Osteoblast (primary cell): ENCODE measurements at regions not wholly inside any gene's neighbourhood (a gene's known extent, or its start where the extent isn't known, plus 50 kb on each side); places are given as distances from the start of the nearest gene placed in this dataset.

ENCODE experiments used
- DNase-seq: peaks from one replicate; pipeline ENCODE4 v3.0.0; 2011; ENCODE audit warnings: low spot score, mixed read lengths; ENCODE audit not compliant: insufficient read length; ENCODE audit errors: missing footprints
- H2AFZ ChIP-seq: 2 replicates; pipeline ENCODE4 v1.6.0; 2011; ENCODE audit warnings: mild to moderate bottlenecking, low read length
- H3K27ac ChIP-seq: 2 replicates; pipeline ENCODE4 v1.5.1; 2011; ENCODE audit warnings: mild to moderate bottlenecking, low read depth, low read length, moderate library complexity
- H3K27me3 ChIP-seq: 2 replicates; pipeline ENCODE4 v1.6.0; 2012; ENCODE audit warnings: mild to moderate bottlenecking, control low read depth, inconsistent platforms, low read length, moderate library complexity; ENCODE audit not compliant: insufficient read depth
- H3K36me3 ChIP-seq: 2 replicates; pipeline ENCODE4 v1.5.1; 2011; ENCODE audit warnings: mild to moderate bottlenecking, low read length, control low read depth, moderate library complexity; ENCODE audit not compliant: insufficient read depth
- H3K4me1 ChIP-seq: 2 replicates; pipeline ENCODE4 v1.5.1; 2011; ENCODE audit warnings: mild to moderate bottlenecking, low read length, control low read depth, moderate library complexity; ENCODE audit not compliant: insufficient read depth
- H3K4me2 ChIP-seq: 2 replicates; pipeline ENCODE4 v1.6.0; 2011; ENCODE audit warnings: mild to moderate bottlenecking, low read length; ENCODE audit not compliant: insufficient read depth
- H3K4me3 ChIP-seq: fragments of 200-600 bp; sonication (generic); 3 replicates; pipeline ENCODE4 v1.5.1; 2012; ENCODE audit warnings: mild to moderate bottlenecking, low read length, inconsistent platforms; ENCODE audit not compliant: insufficient read depth
- H3K79me2 ChIP-seq: 2 replicates; pipeline ENCODE4 v1.6.0; 2012; ENCODE audit warnings: mild to moderate bottlenecking, low read length, control low read depth, inconsistent platforms; ENCODE audit not compliant: insufficient read depth
- H3K9me3 ChIP-seq: 2 replicates; pipeline ENCODE4 v1.5.1; 2011; ENCODE audit warnings: low read depth, low read length, control low read depth
- H4K20me1 ChIP-seq: 2 replicates; pipeline ENCODE4 v1.6.0; 2012; ENCODE audit warnings: mild to moderate bottlenecking, low read length, control low read depth; ENCODE audit not compliant: insufficient read depth
- TF ChIP-seq, protein P1 (sequence below): IDR thresholded peaks from 2 replicates; pipeline ENCODE4 v1.5.1; 2011; ENCODE audit warnings: mild to moderate bottlenecking, low read depth, low read length, moderate library complexity; ENCODE audit errors: extremely low read depth

DNA sequence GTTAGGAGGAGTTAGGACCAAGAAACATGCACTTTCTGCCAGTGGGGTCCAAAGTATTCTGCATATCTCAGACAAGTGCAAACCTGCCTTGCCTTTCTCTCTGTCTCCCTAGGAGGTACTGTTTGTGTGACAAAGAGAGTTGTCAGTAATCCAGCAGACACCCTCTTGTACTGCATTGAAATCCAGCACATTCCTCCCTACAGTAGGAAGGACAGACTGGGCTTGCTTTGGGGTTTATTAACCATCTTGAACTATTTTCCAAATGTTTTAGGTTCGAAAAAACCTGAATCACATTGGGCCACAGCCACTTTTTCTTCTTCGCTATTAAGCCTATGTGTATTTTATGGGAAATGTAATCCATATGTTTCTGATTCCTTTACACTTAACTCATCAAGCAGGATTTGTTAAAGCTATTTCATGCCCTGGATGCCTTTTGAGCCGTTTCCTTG, 204.2 kb upstream of the KCNJ16 start:
- H3K9me3 ChIP-seq = no peaks in the 10 kb centered on the region
- H3K36me3 ChIP-seq = no peaks in the 10 kb centered on the region
- H3K79me2 ChIP-seq = no peaks in the 10 kb centered on the region
- H3K4me1 ChIP-seq = peaks cover 31% of the 10 kb centered on the region
- H3K4me3 ChIP-seq = no peak overlapping the region
- DNase-seq = no peak
- peak overlapping the region; percentile 20 for H3K4me2 ChIP-seq
- H4K20me1 ChIP-seq = no peaks in the 10 kb centered on the region
- H3K27me3 ChIP-seq = no peaks in the 10 kb centered on the region
- H2AFZ ChIP-seq = no peak overlapping the region
- H3K27ac ChIP-seq = peak overlapping the region; percentile 62
- TF ChIP-seq, protein P1, sequence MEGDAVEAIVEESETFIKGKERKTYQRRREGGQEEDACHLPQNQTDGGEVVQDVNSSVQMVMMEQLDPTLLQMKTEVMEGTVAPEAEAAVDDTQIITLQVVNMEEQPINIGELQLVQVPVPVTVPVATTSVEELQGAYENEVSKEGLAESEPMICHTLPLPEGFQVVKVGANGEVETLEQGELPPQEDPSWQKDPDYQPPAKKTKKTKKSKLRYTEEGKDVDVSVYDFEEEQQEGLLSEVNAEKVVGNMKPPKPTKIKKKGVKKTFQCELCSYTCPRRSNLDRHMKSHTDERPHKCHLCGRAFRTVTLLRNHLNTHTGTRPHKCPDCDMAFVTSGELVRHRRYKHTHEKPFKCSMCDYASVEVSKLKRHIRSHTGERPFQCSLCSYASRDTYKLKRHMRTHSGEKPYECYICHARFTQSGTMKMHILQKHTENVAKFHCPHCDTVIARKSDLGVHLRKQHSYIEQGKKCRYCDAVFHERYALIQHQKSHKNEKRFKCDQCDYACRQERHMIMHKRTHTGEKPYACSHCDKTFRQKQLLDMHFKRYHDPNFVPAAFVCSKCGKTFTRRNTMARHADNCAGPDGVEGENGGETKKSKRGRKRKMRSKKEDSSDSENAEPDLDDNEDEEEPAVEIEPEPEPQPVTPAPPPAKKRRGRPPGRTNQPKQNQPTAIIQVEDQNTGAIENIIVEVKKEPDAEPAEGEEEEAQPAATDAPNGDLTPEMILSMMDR = no peak

DNA sequence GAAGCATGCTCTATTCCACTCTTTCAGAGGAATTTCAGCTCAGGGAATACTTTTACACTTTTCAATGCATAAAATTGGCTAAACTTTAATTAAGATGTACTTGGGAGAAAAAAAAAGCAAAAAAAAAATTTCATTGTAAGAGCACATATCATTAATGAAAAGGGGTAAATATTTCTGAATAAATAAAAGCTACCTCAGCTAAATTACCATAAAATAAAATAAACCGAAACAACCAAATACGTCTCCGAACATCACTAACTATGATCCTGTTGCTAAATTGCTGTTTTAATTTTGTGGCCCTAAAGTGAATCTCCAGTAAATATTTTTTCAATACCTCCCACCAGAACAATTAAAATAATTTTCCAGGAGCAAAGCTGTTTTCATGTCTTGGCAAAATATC, 203.7 kb upstream of the KCNJ16 start:
- Histone ChIP-seq H2AFZ (no peak overlapping the region), H3K4me3 (no peak overlapping the region), H3K9me3 (no peaks in the 10 kb centered on the region), H3K79me2 (no peaks in the 10 kb centered on the region), H3K27me3 (no peaks in the 10 kb centered on the region), H3K36me3 (no peaks in the 10 kb centered on the region), H4K20me1 (no peaks in the 10 kb centered on the region), H3K4me2 (peak overlapping the region; percentile 20), H3K4me1 (peaks cover 31% of the 10 kb centered on the region), H3K27ac (no peak overlapping the region)
- TF ChIP-seq, protein P1 = no peak
- no peak for DNase-seq

DNA sequence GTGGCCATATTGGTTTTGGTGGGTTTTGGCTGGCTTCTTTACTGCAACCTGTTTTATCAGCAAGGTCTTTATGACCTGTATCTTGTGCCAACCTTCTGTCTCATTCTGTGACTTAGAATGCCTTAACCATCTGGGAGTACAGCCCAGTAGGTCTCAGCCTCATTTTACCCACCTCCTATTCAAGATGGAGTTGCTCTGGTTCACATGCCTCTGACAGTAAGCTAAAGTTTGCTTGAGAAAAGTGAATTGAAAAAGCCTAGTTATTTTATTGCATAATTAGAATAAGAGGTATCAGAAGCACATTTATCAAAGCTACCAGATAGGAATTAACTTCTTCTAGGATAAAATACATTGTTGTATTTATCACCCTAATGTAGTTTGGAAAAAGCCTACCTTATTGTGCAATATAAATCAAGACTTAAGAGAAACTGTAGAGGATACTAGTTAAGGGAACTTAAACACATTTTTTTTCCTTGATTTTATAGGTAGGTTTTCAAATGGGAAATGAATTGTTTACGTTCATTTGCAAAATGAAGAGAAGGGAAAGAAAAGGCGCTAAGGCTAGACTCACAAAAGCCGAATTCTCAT, 202.3 kb upstream of the KCNJ16 start:
- Histone ChIP-seq H3K4me1 (peaks cover 31% of the 10 kb centered on the region), H2AFZ (no peak overlapping the region), H3K4me3 (no peak overlapping the region), H3K27ac (no peak overlapping the region), H3K79me2 (no peaks in the 10 kb centered on the region), H3K27me3 (no peaks in the 10 kb centered on the region), H3K9me3 (no peaks in the 10 kb centered on the region), H3K4me2 (no peak overlapping the region), H4K20me1 (no peaks in the 10 kb centered on the region), H3K36me3 (no peaks in the 10 kb centered on the region)
- no peak for DNase-seq
- TF ChIP-seq, protein P1 = no peak

DNA sequence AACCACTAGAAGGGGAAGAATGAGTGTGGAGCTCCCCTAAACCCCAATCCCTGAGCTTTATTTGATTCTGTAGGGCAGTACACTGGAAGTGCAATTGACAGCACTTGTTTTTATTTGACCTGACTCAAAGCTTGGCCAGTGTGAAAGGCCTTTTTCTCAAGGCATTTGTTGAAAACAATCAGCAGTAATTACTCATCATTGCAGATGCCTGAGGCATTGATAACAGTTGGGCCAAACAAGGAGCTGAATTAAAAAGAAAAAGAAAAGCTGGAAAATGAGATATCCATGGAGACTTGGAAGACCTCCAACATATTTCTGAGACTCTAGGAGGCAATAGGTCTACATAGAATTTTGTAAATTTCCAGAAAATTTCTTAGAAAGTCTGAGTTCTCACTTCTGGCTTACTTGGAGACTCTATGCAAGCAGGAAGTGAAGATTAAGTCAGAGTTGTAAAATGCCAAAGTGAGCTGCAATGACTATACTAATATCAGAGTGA, 200.8 kb upstream of the KCNJ16 start:
- H3K9me3 ChIP-seq = no peaks in the 10 kb centered on the region
- H4K20me1 ChIP-seq = no peaks in the 10 kb centered on the region
- H3K4me2 ChIP-seq = no peak overlapping the region
- H3K4me1 ChIP-seq = peaks cover 35% of the 10 kb centered on the region
- DNase-seq = peak; percentile 60
- peak overlapping the region; percentile 70 for H3K27ac ChIP-seq
- no peaks in the 10 kb centered on the region for H3K27me3 ChIP-seq
- H3K4me3 ChIP-seq = no peak overlapping the region
- TF ChIP-seq, protein P1 = peak; percentile 17
- H2AFZ ChIP-seq = no peak overlapping the region
- no peaks in the 10 kb centered on the region for H3K36me3 ChIP-seq
- no peaks in the 10 kb centered on the region for H3K79me2 ChIP-seq
